HCT116 (cell line): ENCODE measurements at regions not wholly inside any gene's neighbourhood (a gene's known extent, or its start where the extent isn't known, plus 50 kb on each side); places are given as distances from the start of the nearest gene placed in this dataset.

Experiments
- ATAC-seq: fragments of 200-7000 bp; cut with Tn5 transposase; 2 replicates; pipeline ENCODE4 v1.9.1; 2020; ENCODE audit warnings: mild to moderate bottlenecking, moderate library complexity
- BruUV-seq: library from RNA; stranded (reverse); fragments of 400-500 nt; replicated peaks from 2 replicates; lab custom pipeline; 2021; lab: Mats Ljungman, UMichigan
- CTCF ChIA-PET: fragments of 300-600 bp; sonication (Branson Sonifier 250); formaldehyde crosslinking; loops from one replicate; lab custom pipeline; 2021; ENCODE audit warnings: antibody characterized with exemption; lab: Charles Lee
- POLR2A ChIA-PET: fragments of 300-600, 350-600 bp; sonication (Branson Sonifier 250); formaldehyde crosslinking; loops from one replicate; lab custom pipeline; 2021; ENCODE audit warnings: antibody characterized with exemption; lab: Charles Lee
- RAD21 ChIA-PET, 2 experiments: fragments of 300-600 bp; sonication (Branson Sonifier 250); formaldehyde crosslinking; loops; one replicate each; lab custom pipeline; 2023; ENCODE audit warnings: low total read pairs in 2 of 2; ENCODE audit not compliant: uncharacterized antibody in 2 of 2, unreplicated experiment in 2 of 2, low non-redundant PET in 1 of 2; lab: Charles Lee
- DNase-seq: peaks from one replicate; pipeline ENCODE4 v3.0.0-alpha.2; 2010; ENCODE audit warnings: low read depth, low spot score
- H2AFZ ChIP-seq: fragments of 200-600 bp; shearing (Covaris generic), sonication (generic); 2 replicates; pipeline ENCODE4 v1.6.1; 2017; ENCODE audit warnings: low read depth, mixed run types, mixed read lengths, antibody characterized with exemption, low read length; ENCODE audit not compliant: poor library complexity, severe bottlenecking
- H3K27ac ChIP-seq: 2 replicates; pipeline ENCODE4 v1.5.1; 2012; ENCODE audit warnings: low read depth, low read length
- H3K27me3 ChIP-seq: fragments of 200-600 bp; sonication (generic); 2 replicates; pipeline ENCODE4 v1.6.1; 2016; ENCODE audit warnings: mixed run types, low read length, mixed read lengths; ENCODE audit not compliant: insufficient read depth
- H3K36me3 ChIP-seq, 2 experiments: fragments of 200-500 bp in 1 of 2; fragments of 200-600 bp in 1 of 2; sonication (Bioruptor generic) in 1 of 2; sonication (generic) in 1 of 2; 2 replicates each; pipeline versions ENCODE4 v1.5.1 to v1.6.1; 2014 to 2016; ENCODE audit warnings: low read length in 2 of 2, inconsistent platforms in 1 of 2, mixed read lengths in 1 of 2, mixed run types in 1 of 2; ENCODE audit not compliant: insufficient read depth in 2 of 2, control insufficient read depth in 1 of 2
- H3K4me1 ChIP-seq, 2 experiments: fragments of 200-600 bp in 1 of 2; sonication (generic) in 1 of 2; 2 replicates each; pipeline versions ENCODE4 v1.5.1 to v1.6.1; 2012 to 2017; ENCODE audit warnings: low read length in 2 of 2, inconsistent platforms in 1 of 2, mild to moderate bottlenecking in 1 of 2, mixed read lengths in 1 of 2, mixed run types in 1 of 2, moderate library complexity in 1 of 2; ENCODE audit not compliant: insufficient read depth in 2 of 2, control insufficient read depth in 1 of 2
- H3K4me2 ChIP-seq: fragments of 200-600 bp; sonication (generic); 2 replicates; pipeline ENCODE4 v1.6.1; 2017; ENCODE audit warnings: mixed run types, low read length, mixed read lengths
- H3K4me3 ChIP-seq, 2 experiments: fragments of 200-600 bp in 1 of 2; sonication (generic) in 1 of 2; replicated peaks in 1 of 2; 2 replicates each; pipeline ENCODE4 v1.5.1; 2011 to 2016; ENCODE audit warnings: low read length in 2 of 2, control low read depth in 1 of 2, low read depth in 1 of 2, mild to moderate bottlenecking in 1 of 2, mixed read lengths in 1 of 2, mixed run types in 1 of 2
- H3K79me2 ChIP-seq: fragments of 200-600 bp; sonication (generic); 2 replicates; pipeline ENCODE4 v1.6.1; 2017; ENCODE audit warnings: mild to moderate bottlenecking, mixed run types, low read length, moderate library complexity, mixed read lengths; ENCODE audit not compliant: insufficient read depth
- H3K9ac ChIP-seq: fragments of 200-600 bp; sonication (generic); 2 replicates; pipeline ENCODE4 v1.6.1; 2016; ENCODE audit warnings: low read length, mixed read lengths
- H3K9me2 ChIP-seq: fragments of 200-600 bp; sonication (generic), shearing (Covaris generic); 2 replicates; pipeline ENCODE4 v1.6.1; 2017; ENCODE audit warnings: mixed run types, mild to moderate bottlenecking, moderate library complexity; ENCODE audit not compliant: insufficient read depth
- H3K9me3 ChIP-seq, 2 experiments: fragments of 200-500 bp in 1 of 2; fragments of 200-600 bp in 1 of 2; sonication (Bioruptor generic) in 1 of 2; sonication (generic) in 1 of 2; 2 replicates each; pipeline ENCODE4 v1.6.1; 2014 to 2017; ENCODE audit warnings: low read length in 2 of 2, mixed read lengths in 2 of 2, inconsistent platforms in 1 of 2, low read depth in 1 of 2, mild to moderate bottlenecking in 1 of 2, mixed run types in 1 of 2, moderate library complexity in 1 of 2; ENCODE audit not compliant: control insufficient read depth in 1 of 2, insufficient read depth in 1 of 2
- H4K20me1 ChIP-seq: fragments of 200-600 bp; sonication (generic), shearing (Covaris generic); 2 replicates; pipeline ENCODE4 v1.6.1; 2017; ENCODE audit warnings: mixed run types, mild to moderate bottlenecking, moderate library complexity; ENCODE audit not compliant: insufficient read depth
- EGR1 ChIP-seq: IDR thresholded peaks from 2 replicates; pipeline ENCODE4 v1.6.1; 2012; ENCODE audit warnings: low read depth
- EZH2 ChIP-seq: fragments of 200-600 bp; sonication (generic); IDR thresholded peaks from 2 replicates; pipeline ENCODE4 v1.6.1; 2017; ENCODE audit warnings: antibody characterized with exemption, mixed run types
- EZH2phosphoT487 ChIP-seq: fragments of 200-600 bp; IDR thresholded peaks from 2 replicates; pipeline ENCODE4 v1.6.1; 2018; ENCODE audit warnings: antibody characterized with exemption, borderline replicate concordance
- FOSL1 ChIP-seq: IDR thresholded peaks from 2 replicates; pipeline ENCODE4 v1.6.1; 2012; ENCODE audit warnings: low read depth
- RAD21 ChIP-seq: IDR thresholded peaks from 2 replicates; pipeline ENCODE4 v1.6.1; 2012; ENCODE audit warnings: low read depth, mild to moderate bottlenecking
- REST ChIP-seq: IDR thresholded peaks from 2 replicates; pipeline ENCODE4 v1.6.1; 2012; ENCODE audit warnings: low read depth
- SP1 ChIP-seq: IDR thresholded peaks from 2 replicates; pipeline ENCODE4 v1.6.1; 2012; ENCODE audit warnings: low read depth
- TCF7L2 ChIP-seq: IDR thresholded peaks from 2 replicates; pipeline ENCODE4 v1.7.0; 2011; ENCODE audit warnings: borderline replicate concordance, inconsistent platforms; ENCODE audit not compliant: insufficient read depth, insufficient read length; ENCODE audit errors: extremely low read depth
- YY1 ChIP-seq: IDR thresholded peaks from 2 replicates; pipeline ENCODE4 v1.6.1; 2011; ENCODE audit warnings: low read length, low read depth, moderate library complexity, mild to moderate bottlenecking; ENCODE audit not compliant: insufficient replicate concordance; ENCODE audit errors: extremely low read depth
- ZFX ChIP-seq: fragments of 450-650 bp; IDR thresholded peaks from 2 replicates; pipeline ENCODE4 v1.6.1; 2017
- intact Hi-C: fragments of 100-400 bp; cut with micrococcal nuclease; formaldehyde crosslinking; loops from 2 replicates; pipeline ENCODE4 v1.10.0; 2022

GRCh38 chr2:217363470-217363869 lies 503.6 kb upstream of the TNP1 start:
- peaks cover 62% of the 10 kb centered on the region for H3K27me3 ChIP-seq

More at GRCh38 chr2:217363470-217363869, 503.6 kb upstream of the TNP1 start:
- DNase-seq: no peak
- ChIA-PET POLR2A (no interaction called here), CTCF (no interaction called here), RAD21 (no interaction called here)
- Histone ChIP-seq H3K9ac (no peak overlapping the region), H2AFZ (no peak overlapping the region), H3K27ac (no peak overlapping the region), H4K20me1 (no peaks in the 10 kb centered on the region), H3K36me3 (no peaks in the 10 kb centered on the region), H3K4me1 (no peaks in the 10 kb centered on the region), H3K9me2 (no peaks in the 10 kb centered on the region), H3K9me3 (no peaks in the 10 kb centered on the region), H3K4me2 (no peak overlapping the region), H3K79me2 (no peaks in the 10 kb centered on the region), H3K4me3 (no peak overlapping the region)
- intact Hi-C loops: no loop called here
- TF ChIP-seq ZFX (no peak), SP1 (no peak), FOSL1 (no peak), REST (no peak), RAD21 (no peak), EGR1 (no peak), EZH2 (no peak), YY1 (no peak), EZH2phosphoT487 (no peak), TCF7L2 (no peak)
- no TSS peak for BruUV-seq
- no peak for ATAC-seq
